Hepatocyte (in vitro differentiated cells): ENCODE measurements at regions not wholly inside any gene's neighbourhood (a gene's known extent, or its start where the extent isn't known, plus 50 kb on each side); places are given as distances from the start of the nearest gene placed in this dataset.

ENCODE experiments used
- DNase-seq: peaks from one replicate; pipeline ENCODE4 v3.0.0-alpha.2; 2016; ENCODE audit warnings: low spot score
- H2AFZ ChIP-seq: fragments of 200-600 bp; sonication (generic); 2 replicates; pipeline ENCODE4 v1.6.0; 2016; ENCODE audit warnings: antibody characterized with exemption, mild to moderate bottlenecking
- H3K27ac ChIP-seq: fragments of 200-600 bp; sonication (generic); 2 replicates; pipeline ENCODE4 v1.5.1; 2016; ENCODE audit warnings: mild to moderate bottlenecking
- H3K27me3 ChIP-seq: fragments of 200-600 bp; sonication (generic); 2 replicates; pipeline ENCODE4 v1.6.1; 2016
- H3K36me3 ChIP-seq: fragments of 200-600 bp; sonication (generic); replicated peaks from 2 replicates; pipeline ENCODE4 v1.5.1; 2016; ENCODE audit warnings: low read depth; ENCODE audit not compliant: insufficient read depth
- H3K4me1 ChIP-seq: fragments of 200-600 bp; sonication (generic); 2 replicates; pipeline ENCODE4 v1.5.1; 2016; ENCODE audit warnings: mild to moderate bottlenecking, moderate library complexity; ENCODE audit not compliant: insufficient read depth
- H3K4me2 ChIP-seq: fragments of 200-600 bp; sonication (generic); 2 replicates; pipeline ENCODE4 v1.6.0; 2016
- H3K4me3 ChIP-seq: fragments of 200-600 bp; sonication (generic); 2 replicates; pipeline ENCODE4 v1.5.1; 2016; ENCODE audit warnings: mild to moderate bottlenecking
- H3K79me2 ChIP-seq: fragments of 200-600 bp; sonication (generic); 2 replicates; pipeline ENCODE4 v1.6.0; 2017; ENCODE audit warnings: mild to moderate bottlenecking
- H3K9me2 ChIP-seq: fragments of 200-600 bp; sonication (generic); replicated peaks from 2 replicates; pipeline ENCODE4 v1.6.0; 2017; ENCODE audit warnings: mild to moderate bottlenecking; ENCODE audit not compliant: insufficient read depth
- H3K9me3 ChIP-seq: fragments of 200-600 bp; sonication (generic); 2 replicates; pipeline ENCODE4 v1.5.1; 2016; ENCODE audit warnings: low read depth, mild to moderate bottlenecking
- H4K20me1 ChIP-seq: fragments of 200-600 bp; sonication (generic); 2 replicates; pipeline ENCODE4 v1.6.0; 2016; ENCODE audit warnings: mild to moderate bottlenecking; ENCODE audit not compliant: insufficient read depth, poor library complexity, severe bottlenecking
- EZH2 ChIP-seq: fragments of 200-600 bp; sonication (generic); IDR thresholded peaks from 2 replicates; pipeline ENCODE4 v1.6.1; 2016; ENCODE audit warnings: antibody characterized with exemption, mild to moderate bottlenecking, borderline replicate concordance
- EZH2phosphoT487 ChIP-seq: fragments of 200-600 bp; sonication (generic); IDR thresholded peaks from one replicate; pipeline ENCODE4 v1.6.1; 2018; ENCODE audit warnings: antibody characterized with exemption, mild to moderate bottlenecking, low read depth, moderate library complexity; ENCODE audit not compliant: unreplicated experiment, severe bottlenecking
- WGBS: methylation state at CpG from one replicate; pipeline ENCODE4 v1.1.6; 2016; ENCODE audit warnings: low lambda C conversion rate; ENCODE audit errors: missing lambda C conversion rate; 5-methylcytosine and 5-hydroxymethylcytosine counted together
- TF ChIP-seq, protein P1 (sequence below): fragments of 200-600 bp; sonication (generic); IDR thresholded peaks from 2 replicates; pipeline ENCODE4 v1.5.1; 2016; ENCODE audit warnings: antibody characterized with exemption, mild to moderate bottlenecking; ENCODE audit not compliant: poor library complexity

DNA sequence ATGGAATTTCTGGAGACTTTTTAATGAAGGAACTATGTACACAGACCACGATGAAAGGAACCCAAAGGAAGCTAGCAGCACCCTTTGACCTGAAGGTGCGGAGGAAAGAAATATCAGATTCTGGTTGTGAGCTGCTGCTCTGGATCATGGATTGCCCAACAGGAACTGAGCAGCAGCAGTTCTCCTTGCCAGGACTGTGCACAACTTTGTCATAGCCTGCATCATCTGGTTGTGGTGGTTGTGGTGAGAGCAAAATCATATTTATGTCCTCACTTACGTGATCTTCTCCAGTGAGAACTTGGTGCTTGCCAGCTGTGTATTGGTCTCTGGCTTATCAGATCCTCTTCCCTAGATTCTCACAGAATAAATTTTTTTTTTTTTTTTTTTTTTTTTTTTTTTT lies 70.7 kb upstream of the LPAR1 start:
- no peak for DNase-seq
- 85% methylated on average over 3 of the region's 3 CpGs for WGBS
- Histone ChIP-seq H3K36me3 (no peaks in the 10 kb centered on the region), H4K20me1 (no peaks in the 10 kb centered on the region), H3K9me2 (no peaks in the 10 kb centered on the region), H3K4me2 (no peak overlapping the region), H2AFZ (no peak overlapping the region), H3K27ac (no peak overlapping the region), H3K27me3 (no peaks in the 10 kb centered on the region), H3K79me2 (no peaks in the 10 kb centered on the region), H3K4me1 (no peaks in the 10 kb centered on the region), H3K4me3 (no peak overlapping the region), H3K9me3 (no peaks in the 10 kb centered on the region)
- TF ChIP-seq EZH2 (no peak), EZH2phosphoT487 (no peak)
- TF ChIP-seq, protein P1, sequence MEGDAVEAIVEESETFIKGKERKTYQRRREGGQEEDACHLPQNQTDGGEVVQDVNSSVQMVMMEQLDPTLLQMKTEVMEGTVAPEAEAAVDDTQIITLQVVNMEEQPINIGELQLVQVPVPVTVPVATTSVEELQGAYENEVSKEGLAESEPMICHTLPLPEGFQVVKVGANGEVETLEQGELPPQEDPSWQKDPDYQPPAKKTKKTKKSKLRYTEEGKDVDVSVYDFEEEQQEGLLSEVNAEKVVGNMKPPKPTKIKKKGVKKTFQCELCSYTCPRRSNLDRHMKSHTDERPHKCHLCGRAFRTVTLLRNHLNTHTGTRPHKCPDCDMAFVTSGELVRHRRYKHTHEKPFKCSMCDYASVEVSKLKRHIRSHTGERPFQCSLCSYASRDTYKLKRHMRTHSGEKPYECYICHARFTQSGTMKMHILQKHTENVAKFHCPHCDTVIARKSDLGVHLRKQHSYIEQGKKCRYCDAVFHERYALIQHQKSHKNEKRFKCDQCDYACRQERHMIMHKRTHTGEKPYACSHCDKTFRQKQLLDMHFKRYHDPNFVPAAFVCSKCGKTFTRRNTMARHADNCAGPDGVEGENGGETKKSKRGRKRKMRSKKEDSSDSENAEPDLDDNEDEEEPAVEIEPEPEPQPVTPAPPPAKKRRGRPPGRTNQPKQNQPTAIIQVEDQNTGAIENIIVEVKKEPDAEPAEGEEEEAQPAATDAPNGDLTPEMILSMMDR, result no peak

DNA sequence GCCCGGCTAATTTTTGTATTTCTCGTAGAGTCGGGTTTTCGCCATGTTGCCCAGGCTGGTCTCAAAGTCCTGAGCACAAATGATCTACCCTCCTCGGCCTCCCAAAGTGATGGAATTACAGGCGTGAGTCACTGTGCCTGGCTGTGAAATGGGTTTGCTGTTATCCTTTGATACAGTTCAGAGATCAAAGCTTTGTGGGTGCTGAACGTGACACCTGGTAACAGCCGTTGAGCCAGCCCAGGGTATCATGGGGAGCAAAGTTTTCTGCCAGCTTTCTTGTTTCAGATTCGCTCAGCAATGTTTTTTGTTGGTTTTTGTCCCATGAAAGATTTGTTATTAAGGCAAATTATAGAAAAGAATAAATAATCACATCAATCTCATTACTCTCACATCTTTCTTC lies 68.9 kb upstream of the LPAR1 start:
- no peak overlapping the region for H3K27ac ChIP-seq
- DNase-seq, result no peak
- no peaks in the 10 kb centered on the region for H3K4me1 ChIP-seq
- H3K27me3 ChIP-seq, result no peaks in the 10 kb centered on the region
- no peak overlapping the region for H2AFZ ChIP-seq
- H4K20me1 ChIP-seq, result no peaks in the 10 kb centered on the region
- no peaks in the 10 kb centered on the region for H3K79me2 ChIP-seq
- 97% methylated on average over 9 of the region's 9 CpGs for WGBS
- no peaks in the 10 kb centered on the region for H3K36me3 ChIP-seq
- no peak overlapping the region for H3K4me2 ChIP-seq
- no peaks in the 10 kb centered on the region for H3K9me2 ChIP-seq
- H3K9me3 ChIP-seq, result no peaks in the 10 kb centered on the region
- no peak for TF ChIP-seq EZH2phosphoT487
- TF ChIP-seq EZH2, result no peak
- TF ChIP-seq, protein P1, result no peak
- no peak overlapping the region for H3K4me3 ChIP-seq

DNA sequence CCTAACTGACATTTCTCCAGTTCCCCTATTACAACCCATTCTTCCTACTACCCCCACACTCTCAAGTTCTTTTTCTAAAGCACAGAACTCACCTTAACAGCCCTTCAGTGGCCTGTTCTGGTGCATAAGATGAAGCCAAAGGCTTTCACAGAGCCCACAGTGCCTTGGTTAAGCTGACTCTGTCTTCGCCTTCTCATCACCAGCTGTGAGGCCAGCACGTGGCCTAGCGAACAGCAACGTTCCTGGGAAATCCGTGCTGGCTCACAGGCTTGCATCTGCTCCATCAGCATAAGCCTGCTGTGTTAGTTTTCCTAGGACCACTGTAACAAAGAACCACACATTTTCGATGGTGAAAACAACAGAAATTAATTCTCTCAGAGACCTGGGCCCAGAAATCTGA lies 67.9 kb upstream of the LPAR1 start:
- no peak for DNase-seq
- H3K27ac ChIP-seq, result no peak overlapping the region
- no peak overlapping the region for H3K4me2 ChIP-seq
- WGBS, result 71% methylated on average over 6 of the region's 6 CpGs
- H3K27me3 ChIP-seq, result no peaks in the 10 kb centered on the region
- H3K36me3 ChIP-seq, result no peaks in the 10 kb centered on the region
- H3K9me3 ChIP-seq, result no peaks in the 10 kb centered on the region
- H3K4me3 ChIP-seq, result no peak overlapping the region
- H2AFZ ChIP-seq, result no peak overlapping the region
- no peaks in the 10 kb centered on the region for H3K79me2 ChIP-seq
- H3K9me2 ChIP-seq, result no peaks in the 10 kb centered on the region
- no peaks in the 10 kb centered on the region for H4K20me1 ChIP-seq
- no peak for TF ChIP-seq EZH2phosphoT487
- TF ChIP-seq EZH2, result no peak
- H3K4me1 ChIP-seq, result no peaks in the 10 kb centered on the region

DNA sequence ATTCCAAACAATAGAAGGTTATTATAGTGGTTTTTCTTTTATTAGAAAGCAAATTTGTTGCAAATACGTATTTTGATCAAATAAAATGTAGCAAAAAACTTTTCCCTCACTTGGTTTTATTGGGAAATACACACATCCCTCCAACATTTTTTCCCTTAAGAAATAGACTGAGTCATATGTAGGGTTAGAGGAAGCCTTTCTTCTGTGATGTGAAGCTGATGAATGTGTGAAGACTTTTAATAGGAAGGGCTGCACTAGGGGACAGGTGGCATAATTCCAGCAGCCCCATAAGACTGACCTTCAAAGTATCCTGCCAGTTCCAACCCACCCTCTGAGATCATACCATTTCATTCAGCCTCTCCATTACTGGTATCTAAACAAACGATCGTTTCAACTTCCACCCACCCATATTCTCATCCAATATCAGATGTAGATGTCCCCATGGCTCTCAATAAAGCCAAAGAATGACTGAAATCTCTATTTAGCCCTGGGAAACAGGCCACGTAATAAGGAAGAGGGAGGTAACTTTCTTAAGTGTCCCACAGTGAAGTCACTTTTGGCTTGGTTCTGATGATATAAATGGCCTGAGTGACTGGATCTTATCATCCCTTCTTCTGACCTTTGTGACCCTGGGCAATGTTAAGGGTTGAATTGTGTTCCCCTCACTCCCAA lies 64.7 kb upstream of the LPAR1 start:
- H3K79me2 ChIP-seq, result no peaks in the 10 kb centered on the region
- no peak for DNase-seq

More for the DNA sequence above, 64.7 kb upstream of the LPAR1 start:
- H3K36me3 ChIP-seq, result no peaks in the 10 kb centered on the region
- H3K27me3 ChIP-seq, result no peaks in the 10 kb centered on the region
- WGBS, result 87% methylated on average over 4 of the region's 4 CpGs
- TF ChIP-seq EZH2 (no peak), EZH2phosphoT487 (no peak)
- TF ChIP-seq, protein P1, result no peak
- H3K9me2 ChIP-seq, result no peaks in the 10 kb centered on the region
- H3K9me3 ChIP-seq, result no peaks in the 10 kb centered on the region
- no peak overlapping the region for H3K4me2 ChIP-seq
- no peak overlapping the region for H3K27ac ChIP-seq
- no peak overlapping the region for H3K4me3 ChIP-seq
- peaks cover 4% of the 10 kb centered on the region for H3K4me1 ChIP-seq
- H2AFZ ChIP-seq, result no peak overlapping the region
- no peaks in the 10 kb centered on the region for H4K20me1 ChIP-seq
